D721Med (cell line): ENCODE measurements at regions not wholly inside any gene's neighbourhood (a gene's known extent, or its start where the extent isn't known, plus 50 kb on each side); places are given as distances from the start of the nearest gene placed in this dataset.

Experiments used
- DNase-seq: peaks from one replicate; pipeline ENCODE4 v3.0.0; 2011; ENCODE audit warnings: low spot score; ENCODE audit not compliant: insufficient read length
- FAIRE-seq: peaks from 2 replicates; lab custom pipeline; 2011; peaks lifted over from hg19 to GRCh38; lab: Jason Lieb, UNC
- CTCF ChIP-seq: IDR thresholded peaks from 2 replicates; pipeline ENCODE4 v1.5.1; 2012; ENCODE audit warnings: mild to moderate bottlenecking, control low read depth; ENCODE audit not compliant: insufficient read depth; ENCODE audit errors: missing control alignments

DNA sequence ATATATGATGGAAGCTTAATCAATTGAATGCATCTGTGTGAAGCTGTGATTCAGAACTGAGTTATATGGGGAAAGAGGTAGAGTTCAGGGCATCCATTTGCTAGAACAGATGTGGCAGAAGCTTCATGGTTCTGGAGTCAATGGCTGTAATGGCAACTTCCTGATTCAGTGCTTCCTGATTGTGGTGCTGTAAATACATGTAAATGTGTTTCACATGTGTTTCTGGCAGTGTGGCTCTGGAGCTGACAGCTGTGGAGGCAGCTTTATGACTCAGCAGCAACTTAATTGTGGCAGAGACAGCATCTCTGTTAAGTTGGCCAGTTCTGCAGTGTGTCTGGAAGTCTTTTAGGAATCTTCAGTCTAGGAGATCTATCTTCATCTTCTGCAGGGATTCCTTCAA is 226.6 kb upstream of the ZRANB2 start:
- no peak for FAIRE-seq
- DNase-seq: no peak
- TF ChIP-seq CTCF: no peak

- DNase-seq (no peak), FAIRE-seq (no peak)
- TF ChIP-seq CTCF: no peak
These were observed 223.3 kb upstream of the ZRANB2 start for GRCh38 chr1:71304125-71304524.

DNA sequence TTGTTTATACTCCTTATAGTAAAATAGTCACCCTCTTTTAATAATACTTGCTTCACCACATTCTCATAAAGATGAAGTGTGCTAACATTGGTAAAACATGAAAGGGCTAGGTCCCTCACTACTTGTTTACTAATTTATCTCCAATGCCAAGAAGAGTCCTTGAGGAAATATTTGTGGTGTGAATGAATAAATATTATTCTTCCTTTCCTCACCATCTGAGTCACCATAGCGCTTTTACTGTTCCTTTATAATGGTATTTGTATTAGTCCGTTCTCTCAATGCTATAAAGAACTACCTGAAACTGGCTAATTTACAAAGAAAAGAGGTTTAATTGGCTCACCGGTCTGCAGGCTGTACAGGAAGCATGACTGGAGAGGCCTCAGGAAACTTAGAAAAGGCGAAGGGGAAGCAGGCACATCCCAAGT is 222.8 kb upstream of the ZRANB2 start:
- TF ChIP-seq CTCF: no peak
- DNase-seq (no peak), FAIRE-seq (no peak)

GRCh38 chr1:71298633-71299032 is 217.8 kb upstream of the ZRANB2 start:
- TF ChIP-seq CTCF: no peak
- FAIRE-seq: no peak
- DNase-seq: no peak

- DNase-seq: no peak
- FAIRE-seq: no peak
- TF ChIP-seq CTCF: no peak
These were observed 215.8 kb upstream of the ZRANB2 start for GRCh38 chr1:71296551-71297134.

- DNase-seq (no peak), FAIRE-seq (no peak)
- TF ChIP-seq CTCF: no peak
These were observed 214.5 kb upstream of the ZRANB2 start for GRCh38 chr1:71295350-71295749.

GRCh38 chr1:71294178-71294577 is 213.3 kb upstream of the ZRANB2 start:
- FAIRE-seq: no peak
- no peak for DNase-seq
- TF ChIP-seq CTCF: no peak
